Trophoblast cell (in vitro differentiated cells and primary cell): ENCODE measurements at regions not wholly inside any gene's neighbourhood (a gene's known extent, or its start where the extent isn't known, plus 50 kb on each side); places are given as distances from the start of the nearest gene placed in this dataset.

Experiments
- DNase-seq, 2 donors: peaks; one replicate each; pipeline ENCODE4 v3.0.0-alpha.2; 2016
- H2AFZ ChIP-seq: 2 replicates; pipeline ENCODE4 v1.6.1; 2013; ENCODE audit warnings: low read length, moderate library complexity, mild to moderate bottlenecking; ENCODE audit not compliant: insufficient read depth, poor library complexity
- H2AK5ac ChIP-seq: 2 replicates; pipeline ENCODE4 v1.6.1; 2013; ENCODE audit warnings: mild to moderate bottlenecking, low read length
- H2BK120ac ChIP-seq: 2 replicates; pipeline ENCODE4 v1.6.1; 2013; ENCODE audit warnings: low read length, mild to moderate bottlenecking, moderate library complexity; ENCODE audit not compliant: insufficient read depth, poor library complexity
- H2BK12ac ChIP-seq: 2 replicates; pipeline ENCODE4 v1.6.1; 2013; ENCODE audit warnings: mild to moderate bottlenecking, low read length, moderate library complexity
- H2BK5ac ChIP-seq: 2 replicates; pipeline ENCODE4 v1.6.1; 2013; ENCODE audit warnings: low read length, low read depth, moderate library complexity, mild to moderate bottlenecking; ENCODE audit not compliant: poor library complexity
- H3K14ac ChIP-seq: 2 replicates; pipeline ENCODE4 v1.6.1; 2013; ENCODE audit warnings: mild to moderate bottlenecking, low read length
- H3K18ac ChIP-seq: 2 replicates; pipeline ENCODE4 v1.6.1; 2013; ENCODE audit warnings: mild to moderate bottlenecking, low read length
- H3K23ac ChIP-seq: 2 replicates; pipeline ENCODE4 v1.6.1; 2013; ENCODE audit warnings: low read length
- H3K27ac ChIP-seq: 2 replicates; pipeline ENCODE4 v1.5.1; 2013; ENCODE audit warnings: low read depth, mild to moderate bottlenecking, inconsistent platforms, low read length, moderate library complexity
- H3K27me3 ChIP-seq: 2 replicates; pipeline ENCODE4 v1.6.1; 2013; ENCODE audit warnings: inconsistent platforms, mild to moderate bottlenecking, low read length, moderate library complexity; ENCODE audit not compliant: insufficient read depth
- H3K36me3 ChIP-seq, 2 experiments: 1 replicate in 1 of 2; 2 replicates in 1 of 2; pipeline ENCODE4 v1.6.1; 2013; ENCODE audit warnings: low read length in 2 of 2, mild to moderate bottlenecking in 2 of 2, moderate library complexity in 1 of 2; ENCODE audit not compliant: insufficient read depth in 2 of 2, control insufficient read depth in 1 of 2
- H3K4ac ChIP-seq: 2 replicates; pipeline ENCODE4 v1.6.1; 2013; ENCODE audit warnings: low read depth, mild to moderate bottlenecking, low read length, moderate library complexity
- H3K4me1 ChIP-seq, 2 experiments: 1 replicate in 1 of 2; 2 replicates in 1 of 2; pipeline ENCODE4 v1.6.1; 2013; ENCODE audit warnings: low read length in 2 of 2, mild to moderate bottlenecking in 2 of 2, moderate library complexity in 1 of 2; ENCODE audit not compliant: insufficient read depth in 2 of 2, control insufficient read depth in 1 of 2
- H3K4me2 ChIP-seq: 2 replicates; pipeline ENCODE4 v1.6.1; 2013; ENCODE audit warnings: inconsistent platforms, mild to moderate bottlenecking, low read length, moderate library complexity
- H3K4me3 ChIP-seq: 2 replicates; pipeline ENCODE4 v1.5.1; 2013; ENCODE audit warnings: mild to moderate bottlenecking, low read depth, low read length, inconsistent platforms
- H3K79me1 ChIP-seq: one replicate; pipeline ENCODE4 v1.6.1; 2013; ENCODE audit warnings: low read length
- H3K79me2 ChIP-seq: 2 replicates; pipeline ENCODE4 v1.6.1; 2013; ENCODE audit warnings: low read length, mild to moderate bottlenecking; ENCODE audit not compliant: control insufficient read depth, insufficient read depth, poor library complexity
- H3K9ac ChIP-seq: 2 replicates; pipeline ENCODE4 v1.6.1; 2013; ENCODE audit warnings: mild to moderate bottlenecking, low read length
- H3K9me3 ChIP-seq: 2 replicates; pipeline ENCODE4 v1.6.1; 2013; ENCODE audit warnings: low read depth, mild to moderate bottlenecking, control low read depth, inconsistent platforms, low read length; ENCODE audit not compliant: insufficient read depth
- H4K12ac ChIP-seq: 2 replicates; pipeline ENCODE4 v1.6.1; 2013; ENCODE audit warnings: low read depth, mild to moderate bottlenecking, low read length, moderate library complexity
- H4K8ac ChIP-seq: 2 replicates; pipeline ENCODE4 v1.6.1; 2013; ENCODE audit warnings: low read depth, mild to moderate bottlenecking, low read length, moderate library complexity
- H4K91ac ChIP-seq: one replicate; pipeline ENCODE4 v1.6.1; 2013; ENCODE audit warnings: low read depth, mild to moderate bottlenecking, low read length, moderate library complexity
- WGBS: extraction: QIAGEN DNeasy Blood & Tissue Kit; methylation state at CpG from one replicate; pipeline ENCODE4 v1.1.7; 2013; ENCODE audit warnings: missing lambda C conversion rate; ENCODE audit not compliant: insufficient read length, insufficient coverage; ENCODE audit errors: extremely low coverage; 5-methylcytosine and 5-hydroxymethylcytosine counted together

- Histone ChIP-seq H4K12ac (no peak overlapping the region), H3K9me3 (no peaks in the 10 kb centered on the region), H2BK120ac (no peak overlapping the region), H3K79me2 (no peaks in the 10 kb centered on the region), H3K4ac (no peak overlapping the region), H3K9ac (no peak overlapping the region), H3K18ac (no peak overlapping the region), H4K8ac (no peak overlapping the region), H2BK12ac (no peak overlapping the region), H3K79me1 (no peaks in the 10 kb centered on the region), H3K14ac (no peak overlapping the region), H3K4me3 (no peak overlapping the region), H3K27me3 (no peaks in the 10 kb centered on the region), H2AK5ac (no peak overlapping the region), H3K36me3 (no peaks in the 10 kb centered on the region), H3K27ac (no peak overlapping the region), H2AFZ (no peak overlapping the region), H3K23ac (no peak overlapping the region), H4K91ac (no peak overlapping the region), H3K4me2 (no peak overlapping the region), H2BK5ac (no peak overlapping the region), H3K4me1 (no peaks in the 10 kb centered on the region)
- WGBS, result no CpG with 5 or more reads among the region's 3 CpGs
- DNase-seq, result no peak
These were observed 558.7 kb upstream of the MMS22L start for GRCh38 chr6:97841763-97842162.

- H3K4me3 ChIP-seq, result no peak overlapping the region
- H3K23ac ChIP-seq, result no peak overlapping the region
- H3K4ac ChIP-seq, result no peak overlapping the region
- no peak overlapping the region for H4K8ac ChIP-seq
- H3K27ac ChIP-seq, result no peak overlapping the region
- H4K12ac ChIP-seq, result no peak overlapping the region
- no peaks in the 10 kb centered on the region for H3K27me3 ChIP-seq
- no peaks in the 10 kb centered on the region for H3K79me1 ChIP-seq
- no peak overlapping the region for H2BK5ac ChIP-seq
- no peak overlapping the region for H2AFZ ChIP-seq
- no CpG with 5 or more reads among the region's 2 CpGs for WGBS
- H3K4me1 ChIP-seq, result no peaks in the 10 kb centered on the region
- H3K36me3 ChIP-seq, result no peaks in the 10 kb centered on the region
- H2AK5ac ChIP-seq, result no peak overlapping the region
- no peak overlapping the region for H2BK12ac ChIP-seq
- no peaks in the 10 kb centered on the region for H3K9me3 ChIP-seq
- no peaks in the 10 kb centered on the region for H3K79me2 ChIP-seq
- no peak for DNase-seq
- no peak overlapping the region for H3K9ac ChIP-seq
- H3K14ac ChIP-seq, result no peak overlapping the region
- H3K18ac ChIP-seq, result no peak overlapping the region
- H2BK120ac ChIP-seq, result no peak overlapping the region
- H4K91ac ChIP-seq, result no peak overlapping the region
- H3K4me2 ChIP-seq, result no peak overlapping the region
These were observed 559.5 kb upstream of the MMS22L start for GRCh38 chr6:97842521-97842920.

GRCh38 chr6:97849390-97849789, 566.4 kb upstream of the MMS22L start:
- Histone ChIP-seq H3K4ac (no peak overlapping the region), H3K9me3 (no peaks in the 10 kb centered on the region), H3K4me2 (no peak overlapping the region), H4K8ac (no peak overlapping the region), H3K18ac (no peak overlapping the region), H4K91ac (no peak overlapping the region), H2BK12ac (no peak overlapping the region), H3K9ac (no peak overlapping the region), H2AFZ (no peak overlapping the region), H3K79me2 (no peaks in the 10 kb centered on the region), H3K14ac (no peak overlapping the region), H3K4me1 (no peaks in the 10 kb centered on the region), H4K12ac (no peak overlapping the region), H2AK5ac (no peak overlapping the region), H3K4me3 (no peak overlapping the region), H3K27ac (no peak overlapping the region), H3K79me1 (no peaks in the 10 kb centered on the region), H2BK5ac (no peak overlapping the region), H3K23ac (no peak overlapping the region), H2BK120ac (no peak overlapping the region), H3K36me3 (no peaks in the 10 kb centered on the region), H3K27me3 (no peaks in the 10 kb centered on the region)
- WGBS, result no CpG with 5 or more reads among the region's 2 CpGs
- DNase-seq, result no peak

- Histone ChIP-seq H3K79me2 (no peaks in the 10 kb centered on the region), H2BK12ac (no peak overlapping the region), H2BK120ac (no peak overlapping the region), H3K79me1 (no peaks in the 10 kb centered on the region), H3K27me3 (no peaks in the 10 kb centered on the region), H3K18ac (no peak overlapping the region), H4K8ac (no peak overlapping the region), H3K4me3 (no peak overlapping the region), H4K12ac (no peak overlapping the region), H3K36me3 (no peaks in the 10 kb centered on the region), H3K4me2 (no peak overlapping the region), H2AK5ac (no peak overlapping the region), H3K4me1 (no peaks in the 10 kb centered on the region), H4K91ac (no peak overlapping the region), H3K14ac (no peak overlapping the region), H3K9me3 (no peaks in the 10 kb centered on the region), H2AFZ (no peak overlapping the region), H2BK5ac (no peak overlapping the region), H3K4ac (no peak overlapping the region), H3K27ac (no peak overlapping the region), H3K23ac (no peak overlapping the region), H3K9ac (no peak overlapping the region)
- no peak for DNase-seq
- WGBS, result no CpG with 5 or more reads among the region's 5 CpGs
These were observed 567.6 kb upstream of the MMS22L start for GRCh38 chr6:97850458-97851212.
